Left lobe of liver (tissue), 2 donors: ENCODE measurements at regions not wholly inside any gene's neighbourhood (a gene's known extent, or its start where the extent isn't known, plus 50 kb on each side); places are given as distances from the start of the nearest gene placed in this dataset.

Experiments
- ATAC-seq: fragments of 200-7000 bp; cut with Tn5 transposase; one replicate; pipeline ENCODE4 v1.9.1; 2020; ENCODE audit warnings: mild to moderate bottlenecking, moderate library complexity
- DNase-seq: peaks from one replicate; pipeline ENCODE4 v3.0.0-alpha.2; 2020; ENCODE audit warnings: low spot score
- donor health status: DM: no; HTN: no; CAD: no; lungs with moderate emphysema.
- donor health status: DM: no; HTN: yes; CAD: no.

DNA sequence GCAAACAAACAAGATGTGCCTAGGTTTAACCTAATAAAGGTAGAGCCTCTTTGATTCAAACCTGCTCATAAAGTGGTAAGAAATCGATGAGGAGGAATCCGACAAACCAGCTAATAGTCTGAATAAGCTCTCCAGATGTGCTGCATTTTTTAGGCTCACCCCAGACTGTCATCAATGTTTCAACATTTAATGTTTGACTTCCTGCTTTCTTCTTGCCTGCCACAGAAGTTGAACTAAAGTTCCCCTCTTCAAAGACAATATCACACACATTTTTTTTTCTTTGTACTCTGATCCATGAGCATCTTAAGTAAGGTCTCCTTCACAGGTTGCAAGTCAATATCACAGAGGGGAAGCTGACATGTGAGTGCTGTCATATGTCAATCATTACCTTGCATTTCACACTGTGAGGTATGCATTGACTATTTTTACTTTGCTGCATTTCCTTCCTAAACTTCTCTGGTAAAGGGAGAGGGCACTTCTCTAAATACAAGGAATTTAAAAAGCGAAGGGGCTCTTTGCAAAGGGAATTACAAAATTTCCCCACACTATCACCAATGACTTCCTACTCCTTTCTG is 172.3 kb upstream of the MCTP2 start:
- no peak for DNase-seq
- ATAC-seq, result no peak

DNA sequence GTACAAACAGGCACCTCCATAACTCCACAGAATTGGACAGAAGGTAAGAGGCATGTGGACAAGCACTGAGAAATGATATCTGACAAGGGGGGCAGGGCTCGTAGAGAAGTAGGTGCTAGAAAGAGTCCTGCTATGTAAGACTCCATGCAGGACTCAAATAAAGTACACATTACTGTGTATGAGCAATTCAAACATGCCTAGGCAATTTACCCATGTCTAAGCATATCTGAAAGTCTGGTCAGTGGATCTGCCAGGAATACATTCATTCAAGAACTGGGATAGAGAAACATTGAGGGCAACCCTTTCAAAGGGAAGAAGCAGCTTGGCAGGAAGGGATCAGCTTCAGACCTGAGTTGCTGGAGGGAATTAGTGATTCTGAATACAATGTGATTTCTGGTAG is 174.1 kb upstream of the MCTP2 start:
- DNase-seq (no peak), ATAC-seq (no peak)

DNA sequence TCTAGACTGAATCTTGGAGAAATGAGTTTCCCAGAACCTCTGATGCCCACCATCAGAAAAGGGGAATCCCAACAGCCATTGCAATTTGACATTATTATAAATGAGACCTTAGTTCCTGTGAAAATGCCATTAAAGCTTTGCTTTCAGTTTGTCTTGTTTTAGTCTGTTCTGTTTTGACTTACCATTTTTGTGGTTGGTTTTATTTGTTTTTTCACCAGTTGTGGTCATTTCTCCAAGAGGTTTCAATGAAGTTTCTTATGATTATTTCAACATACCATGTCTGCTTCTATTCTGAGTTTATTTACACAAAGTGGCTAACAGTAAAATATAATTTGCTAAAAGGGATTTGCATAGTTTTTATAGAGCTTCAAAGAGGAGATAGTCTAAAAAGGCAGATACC is 175.0 kb upstream of the MCTP2 start:
- no peak for ATAC-seq
- no peak for DNase-seq

DNA sequence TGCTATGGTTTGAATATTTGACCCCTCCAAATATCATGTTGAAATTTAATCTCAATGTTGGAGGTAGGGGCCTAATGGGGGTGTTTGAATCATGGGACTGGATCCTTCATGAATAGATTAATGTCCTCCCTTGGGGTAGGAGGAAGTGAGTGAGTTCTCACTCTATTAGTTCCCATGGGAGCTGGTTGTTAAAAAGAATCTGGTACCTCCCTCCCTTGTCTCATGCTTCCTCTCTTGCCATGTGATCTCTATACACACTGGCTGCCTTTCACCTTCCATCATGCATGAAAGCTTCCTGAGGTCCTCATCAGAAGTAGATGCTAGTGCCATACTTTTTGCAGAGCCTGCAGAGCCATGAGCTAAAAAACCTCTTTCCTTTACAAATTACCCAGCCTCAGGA is 177.7 kb upstream of the MCTP2 start:
- DNase-seq (no peak), ATAC-seq (no peak)

DNA sequence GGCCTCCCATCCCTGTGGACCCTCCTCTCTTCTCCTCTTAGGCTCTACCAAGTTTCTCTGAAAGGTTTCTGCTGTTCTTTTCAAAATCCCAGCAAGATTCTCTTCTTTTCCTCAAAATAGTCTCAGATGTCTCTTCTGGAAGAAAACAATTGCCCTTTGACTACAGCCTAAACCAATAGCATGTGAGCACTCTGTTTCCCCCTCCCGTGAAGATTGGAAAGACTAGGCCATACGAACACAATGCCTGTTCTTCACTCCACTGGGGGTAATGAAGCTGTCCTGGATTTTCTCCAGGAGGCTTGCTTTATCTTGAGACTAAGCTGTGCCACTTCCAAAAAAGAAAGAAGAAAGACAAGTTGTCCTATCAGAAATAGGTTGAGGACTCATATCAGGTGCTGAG is 178.7 kb upstream of the MCTP2 start:
- no peak for ATAC-seq
- DNase-seq, result no peak

DNA sequence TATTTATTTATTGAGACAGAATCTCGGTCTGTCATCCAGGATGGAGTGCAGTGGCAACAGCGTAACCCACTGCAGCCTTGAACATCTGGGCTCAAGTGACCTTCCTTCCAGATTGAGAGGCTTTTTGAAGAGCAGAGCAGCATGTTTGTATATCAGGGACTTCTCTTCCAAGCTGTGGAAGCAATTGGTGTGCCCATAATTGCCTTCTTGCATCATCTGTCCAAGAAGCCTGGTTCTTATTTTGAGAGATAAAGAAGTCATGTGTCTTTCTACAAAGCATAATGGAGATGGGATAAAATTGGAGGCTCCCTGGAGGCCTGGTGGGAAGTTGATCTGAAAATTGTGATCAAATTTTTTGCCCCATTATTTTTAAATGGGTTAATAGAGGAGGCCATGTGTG is 183.8 kb upstream of the MCTP2 start:
- DNase-seq, result no peak
- ATAC-seq, result no peak

DNA sequence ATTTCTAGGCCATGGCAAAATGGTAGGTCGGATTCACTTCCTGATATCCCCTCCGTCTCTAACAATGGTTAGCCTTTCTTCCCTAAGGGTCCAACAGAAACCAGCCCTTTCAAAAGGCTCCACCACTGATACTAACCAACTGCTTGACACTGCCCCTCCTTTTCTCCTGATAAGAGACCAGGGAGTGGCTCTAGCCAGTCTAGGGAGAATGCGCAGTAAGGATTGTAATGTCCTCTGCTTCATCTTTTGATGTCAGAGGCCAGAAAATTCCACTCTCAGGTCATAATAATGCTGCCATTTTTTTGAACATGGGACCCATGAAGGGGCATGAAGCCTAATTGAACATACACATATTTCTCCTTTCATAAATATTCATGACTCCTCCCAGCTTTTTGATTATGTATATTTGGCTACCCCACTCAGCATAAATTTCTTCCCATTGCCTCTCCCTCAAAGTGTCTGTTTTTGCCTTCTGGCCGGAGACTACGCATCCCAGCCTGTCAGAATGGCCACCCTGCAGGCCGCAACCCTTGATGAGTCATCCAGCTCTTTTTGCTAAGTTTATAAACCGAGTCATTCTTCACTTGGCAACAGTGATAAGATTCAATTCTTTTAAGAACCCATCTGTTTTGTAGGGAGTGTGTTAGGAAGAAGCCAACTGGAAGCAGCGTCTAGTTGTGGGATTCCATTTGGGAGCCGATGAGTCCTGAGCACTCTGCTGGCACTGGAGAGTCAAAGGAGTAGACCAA is 189.0 kb upstream of the MCTP2 start:
- no peak for DNase-seq
- ATAC-seq, result no peak

DNA sequence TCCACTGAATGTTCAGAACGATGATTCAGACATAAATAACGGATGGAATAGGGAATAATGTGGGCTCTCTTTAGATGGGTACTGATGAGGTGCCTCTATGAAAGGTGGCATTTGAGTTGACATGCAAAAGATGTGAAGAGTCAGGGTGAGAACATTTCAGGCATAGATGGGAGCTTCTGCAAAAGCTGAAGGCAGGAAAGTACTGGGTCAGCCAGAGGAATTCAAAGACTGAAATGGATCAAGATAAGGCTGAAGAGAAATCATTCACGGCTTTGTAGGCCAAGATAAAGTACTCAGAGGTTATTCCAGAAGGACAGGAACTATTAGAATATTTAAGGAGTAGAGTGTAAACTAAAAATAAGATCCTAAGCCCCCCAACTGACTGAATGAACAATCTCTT is 189.6 kb upstream of the MCTP2 start:
- ATAC-seq (no peak), DNase-seq (no peak)

DNA sequence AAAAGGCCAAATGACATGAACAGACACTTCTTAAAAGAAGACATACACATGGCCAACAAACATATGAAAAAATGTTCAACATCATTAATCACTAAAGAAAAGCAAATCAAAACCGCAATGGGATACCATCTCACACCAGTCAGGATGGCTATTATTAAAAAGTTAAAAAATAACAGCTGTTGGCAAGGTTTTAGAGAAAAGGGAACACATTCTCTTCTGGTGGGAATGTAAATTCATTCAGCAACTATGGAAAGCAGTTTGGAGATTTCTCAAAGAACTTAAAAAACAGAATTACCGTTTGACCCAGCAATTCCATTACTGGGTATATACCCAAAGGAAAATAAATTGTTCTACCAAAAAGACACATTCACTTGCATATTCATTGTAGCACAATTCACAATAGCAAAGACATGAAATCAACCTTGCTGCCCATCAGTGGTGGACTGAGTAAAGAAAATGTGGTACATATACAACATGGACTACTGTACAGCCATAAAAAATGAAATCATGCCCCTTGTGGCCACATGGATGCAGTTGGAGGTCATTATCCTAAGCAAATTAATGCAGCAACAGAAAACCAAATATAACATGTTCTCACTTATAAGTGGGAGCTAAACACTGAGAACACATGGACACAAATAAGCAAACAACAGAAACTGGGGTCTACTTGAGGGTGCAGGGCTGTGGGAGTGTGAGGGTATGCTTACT is 190.7 kb upstream of the MCTP2 start:
- ATAC-seq (no peak), DNase-seq (no peak)

DNA sequence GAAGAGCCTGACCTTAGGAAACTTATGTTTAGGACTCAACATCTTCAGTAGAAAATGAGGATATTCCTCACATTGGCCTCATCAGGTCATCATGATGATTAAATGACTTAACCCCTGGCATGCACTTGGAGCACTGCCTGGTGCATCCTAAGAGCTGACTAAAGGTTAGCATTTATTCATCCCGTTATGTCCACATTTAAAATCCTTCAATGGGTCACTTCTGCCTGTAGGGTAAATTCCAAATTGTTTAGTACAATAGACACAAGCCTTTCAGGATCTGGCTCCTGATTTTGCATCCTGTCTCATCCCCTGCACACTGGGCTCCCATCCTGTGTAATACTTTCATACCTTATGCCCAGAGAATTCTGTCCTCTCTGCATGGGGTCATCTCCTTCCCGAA is 195.2 kb upstream of the MCTP2 start:
- ATAC-seq, result no peak

DNA sequence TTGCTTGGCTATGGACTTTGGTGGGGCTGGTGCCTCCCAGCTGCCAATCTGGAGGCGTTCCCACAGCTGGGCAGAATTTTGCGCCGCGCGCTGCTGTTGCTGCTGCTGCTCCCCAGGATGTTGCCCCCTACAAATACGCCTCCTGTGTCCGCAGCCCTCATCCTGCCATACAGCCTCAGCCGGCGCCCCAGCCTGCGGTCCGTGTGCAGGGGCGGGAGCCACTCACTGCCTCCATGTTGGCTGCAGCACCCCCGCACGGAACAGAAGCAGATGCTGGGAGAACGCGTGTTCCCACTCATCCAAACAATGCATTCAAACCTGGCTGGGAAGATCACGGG is 197.7 kb upstream of the MCTP2 start:
- DNase-seq (no peak), ATAC-seq (no peak)

More for the DNA sequence above, 195.2 kb upstream of the MCTP2 start:
- no peak for DNase-seq

DNA sequence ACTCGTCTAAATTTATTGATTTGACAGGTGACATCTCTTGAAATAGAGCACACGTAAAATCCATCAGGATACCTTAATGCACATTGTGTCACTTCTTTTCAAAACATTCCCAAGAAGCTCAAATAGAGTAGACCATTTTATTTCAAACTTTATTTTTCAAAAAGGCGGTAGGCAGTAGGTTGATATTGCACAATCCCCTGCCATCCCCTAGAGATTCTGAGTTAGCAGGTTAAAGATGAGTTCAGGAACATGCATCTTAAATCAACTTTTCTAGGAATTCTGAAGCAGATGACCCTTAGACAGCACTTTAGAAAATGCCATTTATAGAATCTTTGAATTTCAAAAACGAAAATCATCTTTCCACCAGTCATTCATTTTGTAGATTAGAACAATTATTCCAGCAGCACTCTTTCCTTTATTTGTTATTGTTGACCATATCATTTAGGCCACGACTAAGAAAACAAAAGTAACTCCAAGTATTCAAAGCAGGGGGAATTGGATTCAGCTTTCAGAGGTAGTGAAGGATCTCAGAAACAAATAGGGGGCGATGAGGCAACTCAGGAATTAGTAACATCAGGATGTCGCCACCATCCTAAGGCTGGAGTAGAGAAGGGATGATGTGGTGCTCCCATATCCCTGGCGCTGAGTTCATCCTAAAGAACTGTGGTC is 198.2 kb upstream of the MCTP2 start:
- no peak for ATAC-seq
- no peak for DNase-seq

DNA sequence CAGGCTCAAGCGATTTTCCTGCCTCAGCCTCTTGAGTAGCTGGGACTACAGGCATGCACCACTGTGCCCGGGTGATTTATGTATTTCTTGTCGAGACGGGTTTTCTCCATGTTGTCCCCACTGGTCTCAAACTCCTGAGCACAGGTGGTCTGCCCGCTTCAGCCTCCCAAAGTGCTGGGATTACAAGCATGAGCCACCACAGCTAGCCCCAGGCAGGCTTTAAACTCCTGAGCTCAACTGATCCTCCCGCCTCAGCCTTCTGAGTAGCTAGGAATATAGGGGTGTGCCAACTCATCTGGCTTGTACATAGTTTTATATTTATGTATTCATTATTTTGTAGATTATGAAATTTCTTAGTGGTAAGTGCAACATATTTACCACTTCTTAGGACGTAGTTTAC is 198.8 kb upstream of the MCTP2 start:
- DNase-seq (no peak), ATAC-seq (no peak)

DNA sequence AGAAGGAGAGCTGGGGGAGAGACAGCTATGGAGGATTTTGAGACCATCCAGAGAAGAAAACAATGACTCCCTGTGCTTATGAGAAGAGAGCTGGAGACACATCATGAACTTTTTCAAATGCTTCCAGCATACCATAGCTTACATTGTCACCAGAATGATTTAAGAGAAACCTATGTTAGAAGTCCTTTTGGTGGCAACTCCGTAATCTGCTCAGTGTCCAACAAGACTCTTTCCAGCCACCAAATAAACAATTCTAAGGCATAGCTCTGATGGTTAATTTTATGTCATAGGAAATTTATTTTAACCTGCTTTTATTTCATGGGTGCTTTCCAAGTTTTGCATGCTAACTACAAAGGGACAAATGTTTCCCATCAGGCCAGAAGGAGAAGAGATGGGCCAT is 200.3 kb upstream of the MCTP2 start:
- no peak for DNase-seq
- ATAC-seq, result no peak

DNA sequence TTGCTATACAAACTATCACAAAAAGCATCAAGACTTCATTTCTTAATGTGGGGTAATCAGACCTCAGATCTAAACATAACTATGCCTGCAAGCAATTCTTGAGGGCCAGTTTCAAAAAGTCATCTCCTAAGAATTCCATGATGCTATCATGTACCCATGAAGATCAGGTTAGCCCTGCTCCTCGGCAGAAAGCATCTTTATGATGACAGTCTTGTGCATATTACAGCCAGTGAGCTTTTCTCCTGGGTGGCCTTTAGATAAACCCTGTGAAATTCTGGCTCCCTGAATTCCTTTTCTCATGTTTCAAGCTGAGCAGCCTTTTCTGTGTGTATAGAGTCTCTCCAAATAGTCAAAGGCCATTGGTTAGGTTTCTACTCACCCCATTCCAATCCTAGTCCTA is 201.9 kb upstream of the MCTP2 start:
- DNase-seq (no peak), ATAC-seq (no peak)

DNA sequence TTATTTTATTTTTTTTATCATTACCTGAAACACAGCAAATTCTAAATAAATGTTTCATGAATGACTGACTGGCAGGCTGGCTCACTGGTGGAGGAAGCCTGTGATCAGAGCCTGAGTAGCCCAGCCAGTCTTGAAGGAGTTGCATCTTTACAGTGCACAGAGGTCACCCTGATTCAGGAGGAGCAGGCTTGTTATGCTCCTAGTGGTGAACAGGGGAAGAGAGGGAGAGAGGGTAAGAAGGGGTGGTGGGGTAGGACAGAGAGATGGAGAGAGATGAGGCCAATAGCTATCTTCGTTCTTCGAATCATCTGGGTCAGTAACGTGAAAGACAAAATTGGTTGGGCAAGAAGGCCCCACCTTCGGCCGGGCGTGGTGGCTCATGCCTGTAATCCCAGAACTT is 202.6 kb upstream of the MCTP2 start:
- ATAC-seq, result no peak
- no peak for DNase-seq

DNA sequence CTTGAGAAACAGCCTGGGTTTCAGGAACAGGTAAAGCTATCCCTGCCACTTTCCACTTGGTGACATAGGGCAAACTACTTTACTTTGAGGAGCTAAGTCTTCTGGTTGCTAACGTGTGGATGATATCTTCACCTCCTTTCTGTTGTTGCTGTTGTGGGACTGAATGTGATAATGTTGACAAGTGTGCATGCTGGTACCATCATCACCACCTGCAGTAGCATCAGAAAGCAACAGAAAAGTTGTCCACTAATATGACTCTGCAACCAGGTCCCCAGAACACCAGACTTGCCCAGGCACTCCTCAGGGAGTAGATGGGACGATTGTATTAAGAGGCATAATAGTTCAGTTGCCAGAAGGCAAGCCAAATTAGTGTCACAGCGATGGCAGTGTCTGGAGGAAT is 203.2 kb upstream of the MCTP2 start:
- DNase-seq (no peak), ATAC-seq (no peak)

DNA sequence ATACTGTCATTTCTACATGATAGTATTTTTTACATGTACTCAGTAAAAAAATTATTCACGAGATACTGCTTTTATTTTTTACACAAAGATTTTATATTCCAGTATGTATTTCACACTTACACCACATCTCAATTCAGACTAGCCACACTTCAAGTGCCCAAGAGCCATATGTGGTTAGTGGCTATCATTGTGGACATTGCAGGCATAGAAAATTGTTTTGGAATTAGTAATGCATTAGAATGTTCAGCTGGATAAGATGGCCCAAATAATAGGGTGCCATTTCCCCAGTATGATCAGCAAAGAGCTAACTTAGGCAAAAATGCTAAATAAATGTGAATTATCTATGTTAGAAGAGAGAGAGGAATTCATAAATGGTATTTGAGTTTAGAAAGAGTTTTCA is 203.8 kb upstream of the MCTP2 start:
- DNase-seq (no peak), ATAC-seq (no peak)

DNA sequence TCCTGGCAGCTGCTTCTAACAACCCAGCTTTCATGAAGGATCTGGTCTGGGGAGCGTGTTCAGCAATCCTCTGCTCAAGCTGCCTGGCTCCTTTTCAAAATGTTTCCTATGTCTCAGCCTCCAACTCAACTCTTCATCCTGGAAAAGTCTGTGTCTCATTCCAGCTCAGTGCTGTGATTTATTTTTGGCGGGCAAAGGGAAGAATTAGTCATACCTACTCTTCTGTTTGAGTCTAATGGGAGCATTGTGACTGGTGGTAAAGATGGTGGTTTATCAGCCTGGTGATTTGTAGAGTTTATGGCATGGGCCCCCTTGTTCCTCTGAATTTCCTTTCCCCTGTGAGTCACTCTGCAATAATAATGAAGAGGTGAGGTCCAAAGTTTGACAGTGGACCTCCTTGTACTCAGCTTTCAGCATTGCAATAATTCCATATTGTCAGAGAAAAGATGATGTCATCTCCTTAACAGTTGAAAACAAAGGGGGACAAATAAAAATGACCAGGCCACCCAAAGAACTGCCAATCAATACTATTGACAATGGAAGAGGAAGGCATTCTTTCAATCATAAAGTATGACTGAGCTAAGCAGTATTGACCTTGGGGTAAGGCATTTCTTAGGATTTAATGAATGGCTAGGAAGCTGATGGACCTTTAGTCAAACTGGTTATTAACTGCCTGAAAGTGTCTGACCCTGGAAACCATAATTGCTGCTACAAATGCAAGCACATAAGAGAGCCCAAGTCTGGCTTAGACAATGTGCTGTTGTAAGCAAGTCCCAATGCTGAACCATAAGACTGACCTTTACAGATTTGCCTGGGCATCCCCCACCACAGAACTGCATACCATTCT is 204.7 kb upstream of the MCTP2 start:
- ATAC-seq (no peak), DNase-seq (no peak)

DNA sequence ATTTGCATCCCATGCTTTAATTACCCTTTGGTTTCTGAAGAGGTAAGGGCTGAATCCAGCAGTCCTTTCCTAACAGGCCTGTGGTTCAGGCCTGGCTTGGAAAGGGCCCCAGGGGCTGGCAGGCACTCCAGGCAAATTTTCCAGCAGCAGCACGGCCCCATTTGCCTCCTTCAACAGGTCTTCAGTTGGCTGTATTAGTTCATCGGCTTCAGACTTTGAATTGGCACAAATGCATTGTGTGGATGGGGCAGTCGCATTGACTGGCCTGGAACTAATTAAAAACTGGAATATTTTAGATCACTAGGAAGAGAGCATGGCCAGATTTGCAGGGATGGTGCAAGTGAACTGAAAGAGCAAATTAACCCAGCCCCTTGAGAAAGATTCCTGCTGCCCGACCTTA is 207.8 kb upstream of the MCTP2 start:
- no peak for DNase-seq
- no peak for ATAC-seq

DNA sequence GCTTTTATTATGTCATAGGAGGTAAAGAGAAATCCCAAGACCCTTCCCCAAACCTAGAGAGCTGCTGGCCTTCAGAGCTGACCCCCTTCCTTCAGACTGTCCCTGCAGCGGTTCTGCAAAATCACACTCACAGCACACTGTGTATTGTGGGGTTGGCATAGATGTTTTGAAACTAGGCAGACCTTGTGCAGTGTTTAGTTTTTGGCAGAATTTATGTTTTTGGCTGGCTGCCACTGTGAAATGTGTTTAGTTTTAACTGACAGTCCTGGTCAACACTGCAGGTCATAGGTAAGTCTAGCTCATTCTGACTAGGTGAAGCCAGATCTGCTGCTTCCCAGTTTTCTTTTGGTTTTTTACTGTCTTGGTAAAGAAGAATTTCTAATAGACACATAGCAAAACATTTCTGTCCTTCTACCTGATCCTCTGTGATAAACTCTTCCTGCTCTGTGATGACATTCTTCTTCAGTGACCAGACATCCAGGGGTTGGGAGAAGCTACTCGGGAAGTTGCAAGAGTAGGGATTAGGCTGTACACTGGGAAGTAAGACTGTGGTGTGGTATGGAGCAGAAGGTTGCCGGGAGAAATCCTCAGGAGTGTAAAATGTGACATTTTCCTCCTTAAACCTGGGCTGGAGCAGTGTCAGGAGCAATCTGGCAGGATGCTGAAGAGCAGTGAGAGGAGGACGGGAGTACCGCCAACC is 209.6 kb upstream of the MCTP2 start:
- ATAC-seq, result no peak
- DNase-seq, result no peak
